ENCODE measurements at regions not wholly inside any gene's neighbourhood (a gene's known extent, or its start where the extent isn't known, plus 50 kb on each side); places are given as distances from the start of the nearest gene placed in this dataset.
"Not testable (repeated sequence)": the region's sequence is repeated elsewhere in the genome, so short reads cannot be mapped to it uniquely, and the experiment has no call there.

DNA sequence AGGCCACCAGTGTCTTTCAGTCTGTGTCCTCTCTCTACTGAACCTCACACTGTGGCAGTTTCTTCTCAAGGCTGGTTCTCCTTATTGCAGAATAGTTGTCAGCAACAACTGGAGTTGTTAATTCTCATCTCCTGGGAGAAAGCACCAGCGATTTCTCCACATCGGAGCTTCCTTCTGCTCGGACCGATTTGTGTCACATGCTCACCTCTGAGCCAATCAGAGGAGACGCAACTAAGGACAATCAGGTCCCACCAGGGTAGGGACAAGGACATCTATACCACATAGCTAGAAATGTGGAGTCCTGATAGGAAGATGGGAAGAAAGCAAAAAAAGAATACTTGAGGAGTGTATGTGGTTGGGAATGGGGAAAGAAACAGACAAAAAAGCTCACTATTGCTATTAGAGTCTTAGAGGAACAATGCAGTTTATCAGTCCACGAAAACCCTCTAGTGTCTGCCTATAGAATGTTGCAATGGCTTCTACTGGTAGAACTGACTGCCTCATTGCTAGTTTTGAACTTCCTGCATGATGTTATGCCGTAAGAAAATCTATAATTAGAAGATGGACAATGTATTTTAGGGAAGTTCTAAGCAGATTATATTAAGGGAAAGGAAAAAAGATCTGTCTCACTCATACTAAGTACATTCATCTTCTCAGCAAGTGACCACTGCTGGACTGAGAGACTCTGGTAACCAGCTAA, 169.7 kb downstream of the CDCA7 start:
- Mint-ChIP-seq H3K9me3 (ENCODE audit: insufficient read depth) (no peaks in the 10 kb centered on the region), H3K4me3 (no peak overlapping the region), H3K27me3 (ENCODE audit: low read depth) (peaks cover 6% of the 10 kb centered on the region), H3K27ac (no peak overlapping the region), H3K36me3 (ENCODE audit: low read depth) (no peaks in the 10 kb centered on the region), H3K4me1 (ENCODE audit: low read depth) (no peaks in the 10 kb centered on the region)
- DNase-seq (no peak), ATAC-seq (no peak)
- POLR2A ChIA-PET: no interaction called here
- CTCF ChIA-PET: no interaction called here

DNA sequence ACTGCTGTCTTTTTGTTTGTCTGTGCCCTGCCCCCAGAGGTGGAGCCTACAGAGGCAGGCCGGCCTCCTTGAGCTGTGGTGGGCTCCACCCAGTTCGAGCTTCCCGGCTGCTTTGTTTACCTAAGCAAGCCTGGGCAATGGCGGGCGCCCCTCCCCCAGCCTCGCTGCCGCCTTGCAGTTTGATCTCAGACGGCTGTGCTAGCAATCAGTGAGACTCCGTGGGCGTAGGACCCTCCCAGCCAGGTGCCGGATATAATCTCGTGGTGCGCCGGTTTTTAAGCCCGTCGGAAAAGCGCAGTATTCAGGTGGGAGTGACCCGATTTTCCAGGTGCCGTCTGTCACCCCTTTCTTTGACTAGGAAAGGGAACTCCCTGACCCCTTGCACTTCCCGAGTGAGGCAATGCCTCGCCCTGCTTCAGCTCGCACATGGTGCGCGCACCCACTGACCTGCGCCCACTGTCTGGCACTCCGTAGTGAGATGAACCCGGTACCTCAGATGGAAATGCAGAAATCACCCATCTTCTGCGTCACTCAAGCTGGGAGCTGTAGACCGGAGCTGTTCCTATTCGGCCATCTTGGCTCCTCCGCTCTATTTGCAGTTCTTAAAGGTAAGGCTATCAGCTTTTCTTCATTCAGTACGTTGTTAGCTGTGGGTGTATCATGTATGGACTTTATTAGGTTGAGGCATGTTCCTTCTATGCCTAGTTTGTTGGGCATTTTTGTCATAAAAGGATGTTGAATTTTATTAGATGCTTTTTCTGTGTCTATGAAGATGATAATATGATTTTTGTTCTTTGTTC, 178.3 kb downstream of the CDCA7 start:
- CTCF ChIA-PET, DNase-seq, H3K27ac Mint-ChIP-seq: not testable (repeated sequence)

GRCh38 chr2:173537694-173538093, 183.0 kb downstream of the CDCA7 start:
- no peak for DNase-seq
- Mint-ChIP-seq H3K27ac (no peak overlapping the region), H3K9me3 (ENCODE audit: insufficient read depth) (no peaks in the 10 kb centered on the region), H3K36me3 (ENCODE audit: low read depth) (no peaks in the 10 kb centered on the region), H3K4me3 (no peak overlapping the region), H3K4me1 (ENCODE audit: low read depth) (no peaks in the 10 kb centered on the region), H3K27me3 (ENCODE audit: low read depth) (peaks cover 15% of the 10 kb centered on the region)
- ChIA-PET POLR2A (no interaction called here), CTCF (no interaction called here)
- no peak for ATAC-seq

More for the DNA sequence above, 178.3 kb downstream of the CDCA7 start:
- peaks cover 13% of the 10 kb centered on the region for H3K27me3 Mint-ChIP-seq (ENCODE audit: low read depth)
- POLR2A ChIA-PET; ATAC-seq; H3K4me1 Mint-ChIP-seq (ENCODE audit: low read depth); H3K36me3 Mint-ChIP-seq (ENCODE audit: low read depth); H3K4me3 Mint-ChIP-seq; H3K9me3 Mint-ChIP-seq (ENCODE audit: insufficient read depth): not testable (repeated sequence)

- no peak for DNase-seq
- no peak for ATAC-seq
- no peaks in the 10 kb centered on the region for H3K9me3 Mint-ChIP-seq (ENCODE audit: insufficient read depth)
- H3K4me1 Mint-ChIP-seq (ENCODE audit: low read depth): no peaks in the 10 kb centered on the region
- no peak overlapping the region for H3K27ac Mint-ChIP-seq
- ChIA-PET CTCF (no interaction called here), POLR2A (no interaction called here)
- peaks cover 14% of the 10 kb centered on the region for H3K27me3 Mint-ChIP-seq (ENCODE audit: low read depth)
- H3K36me3 Mint-ChIP-seq (ENCODE audit: low read depth): no peaks in the 10 kb centered on the region
- H3K4me3 Mint-ChIP-seq: no peak overlapping the region
These were observed 184.9 kb downstream of the CDCA7 start for GRCh38 chr2:173539615-173540014.

GRCh38 chr2:173544641-173545363, 190.1 kb downstream of the CDCA7 start:
- Mint-ChIP-seq H3K4me1 (ENCODE audit: low read depth) (peaks cover 6% of the 10 kb centered on the region), H3K27me3 (ENCODE audit: low read depth) (peaks cover 20% of the 10 kb centered on the region), H3K27ac (no peak overlapping the region), H3K4me3 (no peak overlapping the region), H3K9me3 (ENCODE audit: insufficient read depth) (no peaks in the 10 kb centered on the region), H3K36me3 (ENCODE audit: low read depth) (no peaks in the 10 kb centered on the region)
- ATAC-seq: no peak
- no peak for DNase-seq
- ChIA-PET CTCF (no interaction called here), POLR2A (no interaction called here)

GRCh38 chr2:173545364-173545763, 190.7 kb downstream of the CDCA7 start:
- no peak overlapping the region for H3K27ac Mint-ChIP-seq
- H3K9me3 Mint-ChIP-seq (ENCODE audit: insufficient read depth): no peaks in the 10 kb centered on the region
- ATAC-seq (no peak), DNase-seq (no peak)
- H3K4me1 Mint-ChIP-seq (ENCODE audit: low read depth): peaks cover 6% of the 10 kb centered on the region
- no peak overlapping the region for H3K4me3 Mint-ChIP-seq
- CTCF ChIA-PET: no interaction called here
- H3K27me3 Mint-ChIP-seq (ENCODE audit: low read depth): peaks cover 18% of the 10 kb centered on the region
- POLR2A ChIA-PET: no interaction called here
- no peaks in the 10 kb centered on the region for H3K36me3 Mint-ChIP-seq (ENCODE audit: low read depth)

DNA sequence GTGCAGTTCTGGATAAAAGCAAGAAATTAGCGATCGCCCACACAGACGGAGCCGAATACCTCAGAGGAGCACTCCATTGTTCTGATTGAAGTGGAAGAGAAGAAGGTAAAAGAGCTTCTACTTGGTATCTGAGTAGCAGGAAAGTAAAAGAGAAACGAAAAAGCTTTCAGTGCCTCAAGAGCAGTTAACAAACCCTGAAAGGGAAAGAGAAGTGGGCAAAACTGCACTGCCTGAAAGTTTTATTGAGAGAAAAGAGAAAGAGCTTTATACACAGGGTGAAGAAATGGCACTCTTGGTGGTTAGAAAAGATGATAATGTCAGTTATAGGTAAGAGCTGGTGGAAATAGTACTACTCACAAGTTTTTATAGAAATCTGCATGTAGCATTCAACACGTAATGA, 192.8 kb downstream of the CDCA7 start:
- CTCF ChIA-PET: no interaction called here
- peaks cover 22% of the 10 kb centered on the region for H3K27me3 Mint-ChIP-seq (ENCODE audit: low read depth)
- peaks cover 6% of the 10 kb centered on the region for H3K4me1 Mint-ChIP-seq (ENCODE audit: low read depth)
- H3K9me3 Mint-ChIP-seq (ENCODE audit: insufficient read depth): no peaks in the 10 kb centered on the region
- H3K27ac Mint-ChIP-seq: no peak overlapping the region
- DNase-seq: no peak
- no peak overlapping the region for H3K4me3 Mint-ChIP-seq
- no peaks in the 10 kb centered on the region for H3K36me3 Mint-ChIP-seq (ENCODE audit: low read depth)
- no peak for ATAC-seq
- POLR2A ChIA-PET: no interaction called here

DNA sequence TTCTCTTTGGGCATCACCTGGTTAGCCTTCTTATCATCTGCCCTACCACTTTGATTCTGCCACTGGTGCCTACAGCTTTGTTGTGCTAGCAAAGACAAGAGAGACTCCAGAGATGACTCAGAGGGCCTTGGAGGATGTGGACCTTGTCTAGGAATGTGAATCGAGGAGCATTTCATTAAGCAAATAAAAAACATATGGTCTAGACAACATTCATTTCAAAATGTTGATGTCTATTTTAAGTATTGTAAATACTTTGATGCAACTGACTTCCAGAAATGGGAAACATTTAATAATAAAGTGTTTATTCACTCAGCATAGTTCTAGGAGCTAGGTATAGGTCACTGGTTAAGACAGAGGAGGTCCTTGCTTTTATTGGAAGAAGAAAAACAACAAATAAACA, 195.5 kb downstream of the CDCA7 start:
- peaks cover 20% of the 10 kb centered on the region for H3K27me3 Mint-ChIP-seq (ENCODE audit: low read depth)
- ChIA-PET CTCF (no interaction called here), POLR2A (no interaction called here)
- H3K36me3 Mint-ChIP-seq (ENCODE audit: low read depth): no peaks in the 10 kb centered on the region
- H3K4me3 Mint-ChIP-seq: no peak overlapping the region
- DNase-seq (no peak), ATAC-seq (no peak)
- H3K27ac Mint-ChIP-seq: no peak overlapping the region
- H3K9me3 Mint-ChIP-seq (ENCODE audit: insufficient read depth): no peaks in the 10 kb centered on the region
- peaks cover 4% of the 10 kb centered on the region for H3K4me1 Mint-ChIP-seq (ENCODE audit: low read depth)

- no peaks in the 10 kb centered on the region for H3K9me3 Mint-ChIP-seq (ENCODE audit: insufficient read depth)
- no peak for DNase-seq
- POLR2A ChIA-PET: no interaction called here
- no peaks in the 10 kb centered on the region for H3K36me3 Mint-ChIP-seq (ENCODE audit: low read depth)
- ATAC-seq: no peak
- H3K4me3 Mint-ChIP-seq: no peak overlapping the region
- peaks cover 19% of the 10 kb centered on the region for H3K27me3 Mint-ChIP-seq (ENCODE audit: low read depth)
- H3K27ac Mint-ChIP-seq: no peak overlapping the region
- CTCF ChIA-PET: no interaction called here
- no peaks in the 10 kb centered on the region for H3K4me1 Mint-ChIP-seq (ENCODE audit: low read depth)
These were observed 197.9 kb downstream of the CDCA7 start for GRCh38 chr2:173552531-173552930.

DNA sequence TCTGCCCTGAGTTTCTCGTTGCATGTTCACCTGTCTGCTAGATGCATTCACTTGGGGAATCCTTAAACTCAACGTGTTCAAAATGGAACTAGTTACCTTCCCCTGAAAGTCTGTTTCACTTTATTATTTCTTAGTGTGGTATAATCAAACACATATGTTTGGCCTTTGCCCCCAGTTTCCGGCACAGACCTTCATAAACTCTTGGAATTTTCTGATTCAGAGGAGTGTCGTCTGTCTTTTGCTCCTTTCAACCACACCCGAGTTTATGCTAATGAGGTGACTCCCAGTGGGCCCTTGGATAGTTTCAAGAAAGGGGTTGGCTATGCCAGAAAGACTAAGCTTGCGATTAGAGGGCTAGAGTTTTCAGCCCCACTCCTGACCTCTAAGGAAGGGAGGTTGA, 198.9 kb downstream of the CDCA7 start:
- Mint-ChIP-seq H3K27me3 (ENCODE audit: low read depth) (peaks cover 21% of the 10 kb centered on the region), H3K36me3 (ENCODE audit: low read depth) (no peaks in the 10 kb centered on the region), H3K4me1 (ENCODE audit: low read depth) (no peaks in the 10 kb centered on the region), H3K4me3 (no peak overlapping the region), H3K27ac (no peak overlapping the region), H3K9me3 (ENCODE audit: insufficient read depth) (no peaks in the 10 kb centered on the region)
- ATAC-seq (no peak), DNase-seq (no peak)
- ChIA-PET POLR2A (no interaction called here), CTCF (no interaction called here)

DNA sequence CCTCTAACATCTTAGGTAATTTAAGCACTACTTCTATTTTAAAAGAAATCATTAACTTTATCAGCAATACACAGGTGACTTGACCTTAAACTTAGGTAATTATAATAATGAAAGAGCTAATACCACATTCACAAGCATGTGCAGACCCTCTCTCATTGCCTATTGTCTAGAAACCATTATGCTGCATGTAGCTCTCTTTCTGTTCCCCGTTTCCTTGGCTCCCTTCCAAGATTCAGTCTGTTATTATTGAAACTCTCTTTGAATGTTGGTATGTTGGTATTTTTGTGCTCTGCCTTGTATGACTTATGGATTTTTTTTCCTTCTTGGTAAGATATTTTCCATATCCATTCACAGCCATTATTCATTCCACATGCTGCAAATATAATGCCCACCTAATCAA, 201.2 kb downstream of the CDCA7 start:
- POLR2A ChIA-PET: interaction anchor here (0.6 kb wide), 1 partner anchor 10 kb away, joined by 3 read pairs; no protein-coding TSS in a partner anchor
- Mint-ChIP-seq H3K4me1 (ENCODE audit: low read depth) (peaks cover 5% of the 10 kb centered on the region), H3K9me3 (ENCODE audit: insufficient read depth) (no peaks in the 10 kb centered on the region), H3K4me3 (no peak overlapping the region), H3K27ac (no peak overlapping the region), H3K36me3 (ENCODE audit: low read depth) (no peaks in the 10 kb centered on the region), H3K27me3 (ENCODE audit: low read depth) (peaks cover 17% of the 10 kb centered on the region)
- ATAC-seq (no peak), DNase-seq (no peak)
- CTCF ChIA-PET: no interaction called here

- POLR2A ChIA-PET: no interaction called here
- H3K36me3 Mint-ChIP-seq (ENCODE audit: low read depth): no peaks in the 10 kb centered on the region
- peaks cover 5% of the 10 kb centered on the region for H3K4me1 Mint-ChIP-seq (ENCODE audit: low read depth)
- H3K9me3 Mint-ChIP-seq (ENCODE audit: insufficient read depth): no peaks in the 10 kb centered on the region
- peaks cover 14% of the 10 kb centered on the region for H3K27me3 Mint-ChIP-seq (ENCODE audit: low read depth)
- no peak overlapping the region for H3K4me3 Mint-ChIP-seq
- DNase-seq (no peak), ATAC-seq (no peak)
- H3K27ac Mint-ChIP-seq: no peak overlapping the region
- CTCF ChIA-PET: no interaction called here
These were observed 202.1 kb downstream of the CDCA7 start for GRCh38 chr2:173556816-173557215.
